Hematopoietic multipotent progenitor cell treated with erythropoietin and hydrocortisone succinate and interleukin-3 and kit ligand, for 8 days (in vitro differentiated cells): ENCODE measurements at regions not wholly inside any gene's neighbourhood (a gene's known extent, or its start where the extent isn't known, plus 50 kb on each side); places are given as distances from the start of the nearest gene placed in this dataset.

Source experiments
- DNase-seq: peaks from one replicate; pipeline ENCODE4 v3.0.0-alpha.2; 2015

- no peak for DNase-seq
Observed at GRCh38 chr5:118257066-118257465, 731.3 kb downstream of the DTWD2 start.

GRCh38 chr5:118253225-118254061, 734.9 kb downstream of the DTWD2 start:
- no peak for DNase-seq

DNA sequence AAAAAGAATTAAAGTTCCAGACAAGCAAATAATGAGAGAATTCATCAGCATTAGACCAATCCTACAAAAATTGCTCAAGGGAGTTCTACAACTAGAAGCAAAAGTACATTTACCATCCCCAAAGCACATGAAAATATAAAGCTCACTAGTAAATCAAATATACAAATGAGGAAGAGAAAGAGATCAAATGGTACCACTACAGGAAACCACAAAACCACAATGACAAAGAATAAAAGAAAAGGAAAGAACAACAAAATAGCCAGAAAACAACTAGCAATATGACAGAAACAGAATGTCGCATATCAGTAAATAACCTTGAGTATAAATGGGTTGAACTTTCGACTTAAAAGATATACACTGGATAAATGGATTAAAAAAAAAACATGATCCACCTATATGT, 739.0 kb downstream of the DTWD2 start:
- no peak for DNase-seq

GRCh38 chr5:118247458-118247857, 740.9 kb downstream of the DTWD2 start:
- DNase-seq = no peak

DNA sequence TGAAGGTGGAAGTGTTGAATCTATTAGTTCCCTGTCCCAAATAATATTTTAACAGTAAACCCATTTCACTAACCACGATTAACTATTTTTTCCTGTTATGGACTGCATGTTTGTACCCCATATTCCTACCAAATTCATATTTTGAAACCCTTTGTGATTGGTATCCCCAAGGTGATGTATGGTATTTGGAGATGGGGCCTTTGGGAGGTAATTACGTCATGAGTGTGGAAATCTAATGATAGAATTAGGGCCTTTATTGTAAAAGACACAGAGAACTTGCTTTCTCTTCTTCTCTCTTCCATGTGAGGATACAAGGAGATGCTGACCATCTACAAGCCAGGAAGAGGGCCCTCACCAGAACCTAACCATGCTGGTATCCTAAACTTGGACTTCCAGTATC, 744.7 kb downstream of the DTWD2 start:
- DNase-seq = no peak

- DNase-seq = no peak
Observed at GRCh38 chr5:118243068-118243467, 745.3 kb downstream of the DTWD2 start.

- no peak for DNase-seq
Observed at GRCh38 chr5:118236108-118236849, 752.1 kb downstream of the DTWD2 start.

GRCh38 chr5:118233606-118234005, 754.7 kb downstream of the DTWD2 start:
- DNase-seq = no peak

DNA sequence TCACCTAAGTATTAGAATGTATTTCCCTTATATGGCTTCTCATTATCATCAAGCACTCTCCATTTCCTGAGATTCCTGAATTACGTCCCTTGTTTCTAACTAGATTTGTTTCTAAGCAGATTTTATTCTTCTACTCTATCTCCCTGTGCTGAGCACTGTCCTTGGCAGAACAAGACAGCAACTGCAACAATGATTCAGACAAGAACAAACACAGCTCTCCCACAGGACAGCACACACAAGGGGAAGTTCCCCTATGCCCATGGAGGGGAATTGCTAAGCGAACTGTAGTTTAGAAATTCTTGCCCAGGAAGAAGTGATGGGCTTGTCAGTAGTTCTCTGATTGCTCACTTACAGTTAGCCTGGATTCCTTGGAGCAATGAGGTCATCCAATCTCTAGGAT, 759.9 kb downstream of the DTWD2 start:
- no peak for DNase-seq

DNA sequence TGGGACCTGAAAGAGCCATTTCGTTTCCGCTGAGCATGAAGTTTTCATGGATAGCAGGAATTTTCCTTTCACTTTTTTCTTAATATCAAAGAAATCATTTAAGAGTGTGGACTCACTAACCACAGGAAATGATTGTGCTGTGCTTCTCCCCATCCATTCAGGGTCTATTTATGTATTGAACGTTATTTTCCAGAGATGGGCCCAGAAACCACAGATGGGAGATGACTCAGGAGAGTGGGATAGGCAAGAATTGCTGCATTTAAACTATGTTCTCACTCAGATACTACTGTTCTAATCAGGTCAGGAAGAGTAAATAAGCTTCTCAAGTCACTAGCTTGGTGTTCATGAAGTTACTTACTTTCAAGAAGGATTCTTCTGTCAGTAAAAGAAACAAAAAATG, 763.8 kb downstream of the DTWD2 start:
- no peak for DNase-seq

DNA sequence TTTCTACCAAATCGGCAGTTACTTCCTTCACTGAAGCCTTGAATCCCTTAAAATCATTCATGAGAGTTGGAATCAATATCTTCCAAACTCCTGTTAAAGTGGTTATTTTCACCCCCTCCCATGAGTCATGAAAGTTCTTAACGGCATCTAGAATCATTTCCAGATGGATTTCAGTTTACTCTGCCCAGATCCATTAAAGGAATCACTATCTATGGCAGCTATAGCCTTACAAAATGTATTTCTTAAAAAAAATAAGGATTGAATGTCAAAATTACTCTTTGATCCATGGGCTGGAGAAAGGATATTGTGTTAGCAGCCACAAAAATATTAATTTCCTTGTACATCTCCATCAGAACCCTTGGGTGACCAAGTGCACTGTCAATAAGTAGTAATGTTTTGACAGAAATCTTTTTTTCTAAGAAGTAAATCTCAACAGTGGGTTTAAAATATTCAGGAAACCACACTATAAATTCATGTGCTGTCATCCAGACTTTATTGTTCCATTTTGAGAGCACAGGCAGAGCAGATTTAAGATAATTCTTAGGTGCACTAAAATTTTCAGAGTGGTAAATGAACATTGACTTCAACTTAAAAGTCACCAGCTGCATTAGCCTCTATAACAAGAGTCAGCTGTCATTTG, 767.7 kb downstream of the DTWD2 start:
- no peak for DNase-seq

DNA sequence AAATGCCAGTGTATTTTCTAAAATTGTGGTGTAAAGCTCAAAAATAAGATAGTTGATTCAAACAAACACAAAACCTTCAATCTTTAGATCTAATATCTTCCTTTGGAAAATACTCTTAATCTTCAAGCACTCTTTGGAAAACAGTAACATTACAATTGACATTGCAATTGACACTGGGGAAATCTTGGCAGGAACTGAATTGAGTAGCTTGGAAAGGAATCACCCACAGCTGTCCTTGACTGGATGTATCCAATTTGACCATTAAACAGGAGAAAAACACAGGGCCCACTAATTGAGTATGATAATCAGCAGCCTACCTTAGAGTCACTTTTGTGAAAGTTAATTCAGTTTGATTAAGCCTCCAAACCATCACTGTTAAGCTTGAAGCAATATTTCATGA, 776.7 kb downstream of the DTWD2 start:
- no peak for DNase-seq

- no peak for DNase-seq
Observed at GRCh38 chr5:118208031-118208453, 780.3 kb downstream of the DTWD2 start.

DNA sequence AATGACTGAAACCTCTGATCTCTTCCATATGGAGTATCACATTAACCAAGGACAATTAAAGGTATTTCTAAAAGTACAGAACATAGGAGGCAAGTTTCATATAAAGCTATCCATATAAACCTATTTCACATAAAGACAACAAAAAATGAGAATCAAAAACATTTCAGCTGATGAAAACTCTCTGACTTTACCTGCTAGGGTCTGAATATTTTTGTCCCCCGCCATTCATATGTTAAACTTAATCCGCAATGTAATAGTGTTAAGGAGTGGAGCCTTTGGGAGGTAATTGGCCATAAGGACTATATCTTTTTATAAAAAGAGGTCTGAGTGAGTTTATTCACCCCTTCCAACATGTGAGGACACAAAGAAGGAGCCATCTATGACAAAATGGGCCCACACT, 788.5 kb downstream of the DTWD2 start:
- DNase-seq = no peak

GRCh38 chr5:118196229-118196628, 792.1 kb downstream of the DTWD2 start:
- no peak for DNase-seq

GRCh38 chr5:118195211-118195610, 793.1 kb downstream of the DTWD2 start:
- DNase-seq = no peak

GRCh38 chr5:118193194-118193905, 795.0 kb downstream of the DTWD2 start:
- DNase-seq = no peak

GRCh38 chr5:118185018-118185417, 803.3 kb downstream of the DTWD2 start:
- DNase-seq = no peak

- DNase-seq = no peak
Observed at GRCh38 chr5:118176146-118176545, 812.2 kb downstream of the DTWD2 start.

DNA sequence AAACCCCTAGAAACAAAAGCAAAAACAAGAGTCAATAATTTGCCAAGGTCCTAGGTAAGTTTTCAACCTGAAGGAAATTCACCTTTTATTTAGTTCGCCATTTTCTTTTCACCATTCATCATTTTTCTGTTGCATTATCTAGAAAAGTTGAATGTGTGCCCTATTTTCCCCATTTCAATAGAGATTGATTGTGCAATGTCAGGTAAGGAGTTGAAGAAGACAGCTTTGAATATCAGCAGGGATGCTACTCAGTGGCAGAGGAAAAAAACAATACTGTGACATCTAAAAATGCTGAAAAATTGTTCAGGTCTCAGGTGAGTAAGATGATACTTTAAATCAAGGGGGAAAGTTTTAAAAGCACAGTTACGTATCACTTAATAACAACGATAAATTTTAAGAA, 813.7 kb downstream of the DTWD2 start:
- DNase-seq = no peak

- no peak for DNase-seq
Observed at GRCh38 chr5:118173340-118173739, 815.0 kb downstream of the DTWD2 start.

DNA sequence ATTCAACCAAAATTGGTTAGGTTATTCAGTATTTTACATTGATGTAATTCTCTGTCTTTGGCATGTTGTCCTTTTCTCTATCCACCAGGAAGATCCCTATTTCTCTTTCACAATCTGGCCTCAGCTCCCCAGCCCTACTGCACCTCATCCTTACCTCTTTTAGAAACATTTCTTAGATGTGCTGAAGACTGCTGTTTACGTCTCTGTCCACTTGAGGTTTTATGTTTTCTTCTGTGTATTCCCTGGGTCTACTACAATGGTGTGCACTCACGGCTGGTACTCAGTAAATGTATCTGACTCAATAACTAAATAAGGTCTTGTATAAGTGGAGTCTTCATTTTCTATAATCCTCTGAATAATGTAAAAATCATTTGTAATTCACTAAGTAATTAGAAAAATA, 822.7 kb downstream of the DTWD2 start:
- no peak for DNase-seq

GRCh38 chr5:118156181-118156580, 832.2 kb downstream of the DTWD2 start:
- DNase-seq = no peak
